Liver (tissue), 8 donors: ENCODE measurements at regions not wholly inside any gene's neighbourhood (a gene's known extent, or its start where the extent isn't known, plus 50 kb on each side); places are given as distances from the start of the nearest gene placed in this dataset.

ENCODE experiments used
- DNase-seq: peaks from one replicate; pipeline ENCODE4 v3.0.0-alpha.2; 2017; ENCODE audit warnings: low spot score
- H3K27ac ChIP-seq, 2 donors: one replicate each; pipeline ENCODE4 v1.7.0; 2013; ENCODE audit warnings: inconsistent platforms in 2 of 2, low read length in 2 of 2, control low read depth in 1 of 2, low read depth in 1 of 2, mild to moderate bottlenecking in 1 of 2
- H3K27me3 ChIP-seq, 4 donors: one replicate each; pipeline versions ENCODE4 v1.6.1 to v1.7.0; 2013; ENCODE audit warnings: low read length in 3 of 4, inconsistent platforms in 1 of 4, mild to moderate bottlenecking in 1 of 4, moderate library complexity in 1 of 4; ENCODE audit not compliant: control insufficient read depth in 4 of 4, insufficient read depth in 4 of 4
- H3K36me3 ChIP-seq, 4 donors: one replicate each; pipeline versions ENCODE4 v1.6.1 to v1.7.0; 2013; ENCODE audit warnings: low read length in 3 of 4, mild to moderate bottlenecking in 3 of 4, low read depth in 1 of 4, moderate library complexity in 1 of 4; ENCODE audit not compliant: control insufficient read depth in 4 of 4, insufficient read depth in 3 of 4
- H3K4me1 ChIP-seq, 4 donors: one replicate each; pipeline versions ENCODE4 v1.6.1 to v1.7.0; 2013; ENCODE audit warnings: low read length in 3 of 4, mild to moderate bottlenecking in 3 of 4, moderate library complexity in 1 of 4; ENCODE audit not compliant: control insufficient read depth in 4 of 4, insufficient read depth in 4 of 4
- H3K4me3 ChIP-seq, 3 donors: one replicate each; pipeline versions ENCODE4 v1.6.1 to v1.7.0; 2013; ENCODE audit warnings: low read length in 3 of 3, control low read depth in 1 of 3, low read depth in 1 of 3, mild to moderate bottlenecking in 1 of 3
- H3K9ac ChIP-seq, 2 donors: one replicate each; pipeline ENCODE4 v1.7.0; 2013; ENCODE audit warnings: low read length in 2 of 2, mild to moderate bottlenecking in 2 of 2, moderate library complexity in 2 of 2, control low read depth in 1 of 2, low read depth in 1 of 2
- H3K9me3 ChIP-seq, 4 donors: one replicate each; pipeline versions ENCODE4 v1.6.1 to v1.7.0; 2013; ENCODE audit warnings: low read length in 3 of 4; ENCODE audit not compliant: control insufficient read depth in 4 of 4
- CTCF ChIP-seq: fragments of 150-350 bp; IDR thresholded peaks from 2 replicates; pipeline ENCODE4 v1.5.1; 2017; ENCODE audit warnings: improper control_type of control experiment, low read depth, low read length; ENCODE audit not compliant: missing input control
- FOXA1 ChIP-seq: IDR thresholded peaks from 2 replicates; pipeline ENCODE4 v1.6.1; 2016; ENCODE audit warnings: antibody characterized with exemption
- FOXA2 ChIP-seq: IDR thresholded peaks from 2 replicates; pipeline ENCODE4 v1.6.1; 2016; ENCODE audit warnings: antibody characterized with exemption
- GABPA ChIP-seq, 2 donors: IDR thresholded peaks in 1 of 2; conservative IDR thresholded peaks in 1 of 2; 2 replicates each; pipeline ENCODE4 v1.6.1; 2016; ENCODE audit warnings: antibody characterized with exemption in 2 of 2, mild to moderate bottlenecking in 1 of 2, moderate library complexity in 1 of 2
- HNF4A ChIP-seq, 2 donors: conservative IDR thresholded peaks; 2 replicates each; pipeline ENCODE4 v1.6.1; 2016; ENCODE audit warnings: antibody characterized with exemption in 2 of 2, mild to moderate bottlenecking in 2 of 2
- JUND ChIP-seq, 2 donors: IDR thresholded peaks; 2 replicates each; pipeline ENCODE4 v1.6.1; 2016; ENCODE audit warnings: antibody characterized with exemption in 2 of 2
- NR2F2 ChIP-seq: IDR thresholded peaks from 2 replicates; pipeline ENCODE4 v1.6.1; 2016; ENCODE audit warnings: antibody characterized with exemption
- RAD21 ChIP-seq, 2 donors: IDR thresholded peaks; 2 replicates each; pipeline ENCODE4 v1.6.1; 2016; ENCODE audit warnings: antibody characterized with exemption in 2 of 2, mild to moderate bottlenecking in 2 of 2
- RXRA ChIP-seq, 2 donors: IDR thresholded peaks; 2 replicates each; pipeline ENCODE4 v1.6.1; 2017 to 2018; ENCODE audit warnings: antibody characterized with exemption in 2 of 2, mild to moderate bottlenecking in 1 of 2
- SP1 ChIP-seq: IDR thresholded peaks from 2 replicates; pipeline ENCODE4 v1.6.1; 2018; ENCODE audit warnings: antibody characterized with exemption, mild to moderate bottlenecking
- TAF1 ChIP-seq: conservative IDR thresholded peaks from 2 replicates; pipeline ENCODE4 v1.6.1; 2016; ENCODE audit warnings: antibody characterized with exemption, mild to moderate bottlenecking
- YY1 ChIP-seq: IDR thresholded peaks from 2 replicates; pipeline ENCODE4 v1.6.1; 2016; ENCODE audit warnings: antibody characterized with exemption, mild to moderate bottlenecking
- WGBS: extraction: QIAGEN DNeasy Blood & Tissue Kit; methylation state at CpG from one replicate; pipeline ENCODE4 v1.1.7; 2013; 5-methylcytosine and 5-hydroxymethylcytosine counted together
- TF ChIP-seq, protein P1 (sequence below): IDR thresholded peaks from 2 replicates; pipeline ENCODE4 v1.6.1; 2016; ENCODE audit warnings: antibody characterized with exemption
- TF ChIP-seq, protein P2 (sequence below): IDR thresholded peaks from 2 replicates; pipeline ENCODE4 v1.6.1; 2016; ENCODE audit warnings: antibody characterized with exemption
- TF ChIP-seq, protein P3 (sequence below): IDR thresholded peaks from 2 replicates; pipeline ENCODE4 v1.6.1; 2016; ENCODE audit warnings: antibody characterized with exemption, mild to moderate bottlenecking
- donor health status: healthy.
- donor health status: healthy.
- donor health status: healthy.
- donor health status: healthy.
- donor health status: healthy.

- TF ChIP-seq, protein P1, sequence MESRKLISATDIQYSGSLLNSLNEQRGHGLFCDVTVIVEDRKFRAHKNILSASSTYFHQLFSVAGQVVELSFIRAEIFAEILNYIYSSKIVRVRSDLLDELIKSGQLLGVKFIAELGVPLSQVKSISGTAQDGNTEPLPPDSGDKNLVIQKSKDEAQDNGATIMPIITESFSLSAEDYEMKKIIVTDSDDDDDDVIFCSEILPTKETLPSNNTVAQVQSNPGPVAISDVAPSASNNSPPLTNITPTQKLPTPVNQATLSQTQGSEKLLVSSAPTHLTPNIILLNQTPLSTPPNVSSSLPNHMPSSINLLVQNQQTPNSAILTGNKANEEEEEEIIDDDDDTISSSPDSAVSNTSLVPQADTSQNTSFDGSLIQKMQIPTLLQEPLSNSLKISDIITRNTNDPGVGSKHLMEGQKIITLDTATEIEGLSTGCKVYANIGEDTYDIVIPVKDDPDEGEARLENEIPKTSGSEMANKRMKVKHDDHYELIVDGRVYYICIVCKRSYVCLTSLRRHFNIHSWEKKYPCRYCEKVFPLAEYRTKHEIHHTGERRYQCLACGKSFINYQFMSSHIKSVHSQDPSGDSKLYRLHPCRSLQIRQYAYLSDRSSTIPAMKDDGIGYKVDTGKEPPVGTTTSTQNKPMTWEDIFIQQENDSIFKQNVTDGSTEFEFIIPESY, result no peak
- TF ChIP-seq HNF4A (conservative IDR thresholded peaks at IDR 0.05) (no peak), FOXA1 (no peak), RAD21 (IDR thresholded peaks at IDR 0.05) (no peak), YY1 (no peak), CTCF (no peak), NR2F2 (no peak)
- no peak overlapping the region for H3K4me3 ChIP-seq
- WGBS, result 56% methylated on average over 3 of the region's 3 CpGs
- H3K27ac ChIP-seq, result no peak overlapping the region
- DNase-seq, result no peak
- H3K9ac ChIP-seq, result no peak overlapping the region
- no peaks in the 10 kb centered on the region for H3K36me3 ChIP-seq
- no peaks in the 10 kb centered on the region for H3K27me3 ChIP-seq
- H3K9me3 ChIP-seq, result peaks cover 0 to 3% (median 0%) of the 10 kb centered on the region in 4 donors
- H3K4me1 ChIP-seq, result no peaks in the 10 kb centered on the region
Observed at GRCh38 chr3:159340877-159341500, 539.1 kb downstream of the MFSD1 start.

DNA sequence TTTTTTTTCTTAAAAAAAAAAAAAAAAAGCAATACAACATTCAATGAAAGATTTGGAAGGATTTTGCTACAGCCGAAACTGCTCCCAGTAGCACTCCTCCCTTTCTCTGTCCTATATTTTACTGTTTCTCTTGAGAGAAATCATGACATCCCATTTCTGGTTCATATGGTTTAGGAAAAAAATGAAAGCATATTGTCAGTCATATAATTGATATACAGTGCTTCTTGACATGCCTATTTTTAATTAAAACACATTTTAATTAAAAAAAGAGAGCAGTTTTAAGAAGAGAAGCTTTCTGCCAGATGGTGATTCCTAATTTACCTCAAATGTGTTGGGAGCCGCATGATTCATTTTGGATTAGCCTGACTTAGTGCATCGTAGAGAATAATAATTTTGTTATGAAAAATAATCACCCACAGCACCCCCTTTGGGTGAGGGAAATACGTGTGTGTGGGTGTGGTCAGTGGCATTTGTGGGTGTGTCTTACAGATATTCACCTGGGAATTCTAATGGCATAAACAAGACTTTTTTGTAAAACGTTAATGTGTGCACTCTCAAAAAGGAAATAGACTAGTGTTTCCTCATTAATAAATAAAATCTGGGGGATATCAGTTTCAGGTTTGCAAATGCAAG is 544.5 kb downstream of the MFSD1 start:
- WGBS, result 72% methylated on average over 5 of the region's 5 CpGs
- Histone ChIP-seq H3K4me1 (no peaks in the 10 kb centered on the region), H3K4me3 (no peak overlapping the region), H3K9me3 (no peaks in the 10 kb centered on the region), H3K27me3 (no peaks in the 10 kb centered on the region), H3K27ac (no peak overlapping the region), H3K36me3 (no peaks in the 10 kb centered on the region), H3K9ac (no peak overlapping the region)
- DNase-seq, result no peak
- TF ChIP-seq NR2F2 (no peak), CTCF (no peak), HNF4A (conservative IDR thresholded peaks at IDR 0.05) (no peak), JUND (IDR thresholded peaks at IDR 0.05) (no peak), GABPA (IDR thresholded peaks at IDR 0.05 in 1 of 2, conservative IDR thresholded peaks at IDR 0.05 in 1 of 2) (no peak), SP1 (no peak), FOXA1 (no peak), FOXA2 (no peak), RXRA (IDR thresholded peaks at IDR 0.05) (no peak), TAF1 (no peak), RAD21 (IDR thresholded peaks at IDR 0.05) (no peak)
- TF ChIP-seq, protein P1, result no peak
- TF ChIP-seq, protein P2, sequence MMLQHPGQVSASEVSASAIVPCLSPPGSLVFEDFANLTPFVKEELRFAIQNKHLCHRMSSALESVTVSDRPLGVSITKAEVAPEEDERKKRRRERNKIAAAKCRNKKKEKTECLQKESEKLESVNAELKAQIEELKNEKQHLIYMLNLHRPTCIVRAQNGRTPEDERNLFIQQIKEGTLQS, result no peak
- TF ChIP-seq, protein P3, sequence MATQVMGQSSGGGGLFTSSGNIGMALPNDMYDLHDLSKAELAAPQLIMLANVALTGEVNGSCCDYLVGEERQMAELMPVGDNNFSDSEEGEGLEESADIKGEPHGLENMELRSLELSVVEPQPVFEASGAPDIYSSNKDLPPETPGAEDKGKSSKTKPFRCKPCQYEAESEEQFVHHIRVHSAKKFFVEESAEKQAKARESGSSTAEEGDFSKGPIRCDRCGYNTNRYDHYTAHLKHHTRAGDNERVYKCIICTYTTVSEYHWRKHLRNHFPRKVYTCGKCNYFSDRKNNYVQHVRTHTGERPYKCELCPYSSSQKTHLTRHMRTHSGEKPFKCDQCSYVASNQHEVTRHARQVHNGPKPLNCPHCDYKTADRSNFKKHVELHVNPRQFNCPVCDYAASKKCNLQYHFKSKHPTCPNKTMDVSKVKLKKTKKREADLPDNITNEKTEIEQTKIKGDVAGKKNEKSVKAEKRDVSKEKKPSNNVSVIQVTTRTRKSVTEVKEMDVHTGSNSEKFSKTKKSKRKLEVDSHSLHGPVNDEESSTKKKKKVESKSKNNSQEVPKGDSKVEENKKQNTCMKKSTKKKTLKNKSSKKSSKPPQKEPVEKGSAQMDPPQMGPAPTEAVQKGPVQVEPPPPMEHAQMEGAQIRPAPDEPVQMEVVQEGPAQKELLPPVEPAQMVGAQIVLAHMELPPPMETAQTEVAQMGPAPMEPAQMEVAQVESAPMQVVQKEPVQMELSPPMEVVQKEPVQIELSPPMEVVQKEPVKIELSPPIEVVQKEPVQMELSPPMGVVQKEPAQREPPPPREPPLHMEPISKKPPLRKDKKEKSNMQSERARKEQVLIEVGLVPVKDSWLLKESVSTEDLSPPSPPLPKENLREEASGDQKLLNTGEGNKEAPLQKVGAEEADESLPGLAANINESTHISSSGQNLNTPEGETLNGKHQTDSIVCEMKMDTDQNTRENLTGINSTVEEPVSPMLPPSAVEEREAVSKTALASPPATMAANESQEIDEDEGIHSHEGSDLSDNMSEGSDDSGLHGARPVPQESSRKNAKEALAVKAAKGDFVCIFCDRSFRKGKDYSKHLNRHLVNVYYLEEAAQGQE, result no peak
